Karpas-422 (cell line): ENCODE measurements at regions not wholly inside any gene's neighbourhood (a gene's known extent, or its start where the extent isn't known, plus 50 kb on each side); places are given as distances from the start of the nearest gene placed in this dataset.

Experiments used
- DNase-seq: peaks from one replicate; pipeline ENCODE4 v3.0.0-alpha.2; 2015
- H2AFZ ChIP-seq: fragments of 200-600 bp; sonication (generic); 2 replicates; pipeline ENCODE4 v1.6.1; 2014; ENCODE audit warnings: antibody characterized with exemption, low read length, mixed read lengths
- H3K27ac ChIP-seq: fragments of 200-600 bp; sonication (generic); 2 replicates; pipeline ENCODE4 v1.5.1; 2014; ENCODE audit warnings: mild to moderate bottlenecking, low read length, moderate library complexity
- H3K27me3 ChIP-seq: fragments of 200-600 bp; sonication (generic); 2 replicates; pipeline ENCODE4 v1.6.1; 2014; ENCODE audit warnings: low read length, mixed read lengths
- H3K36me3 ChIP-seq: fragments of 200-600 bp; sonication (generic); 2 replicates; pipeline ENCODE4 v1.6.1; 2014; ENCODE audit warnings: low read length, mixed read lengths; ENCODE audit not compliant: insufficient read depth
- H3K4me1 ChIP-seq: fragments of 200-600 bp; sonication (generic); 2 replicates; pipeline ENCODE4 v1.6.1; 2014; ENCODE audit warnings: mild to moderate bottlenecking, low read length, mixed read lengths
- H3K4me2 ChIP-seq: fragments of 200-600 bp; sonication (generic); 2 replicates; pipeline ENCODE4 v1.6.1; 2014; ENCODE audit warnings: low read length, low read depth, mild to moderate bottlenecking; ENCODE audit not compliant: poor library complexity, severe bottlenecking
- H3K4me3 ChIP-seq: fragments of 200-600 bp; sonication (generic); 2 replicates; pipeline ENCODE4 v1.5.1; 2014; ENCODE audit warnings: mild to moderate bottlenecking, antibody characterized with exemption, low read length, mixed read lengths
- H3K79me2 ChIP-seq: fragments of 200-600 bp; sonication (generic); 2 replicates; pipeline ENCODE4 v1.6.1; 2014; ENCODE audit warnings: mild to moderate bottlenecking, low read length, mixed read lengths
- H3K9ac ChIP-seq: fragments of 200-600 bp; sonication (generic); 2 replicates; pipeline ENCODE4 v1.6.0; 2014; ENCODE audit warnings: low read length
- H3K9me2 ChIP-seq: fragments of 200-600 bp; sonication (generic), shearing (Covaris generic); replicated peaks from 2 replicates; pipeline ENCODE4 v1.6.0; 2014; ENCODE audit warnings: mild to moderate bottlenecking, low read length, moderate library complexity; ENCODE audit not compliant: insufficient read depth
- H3K9me3 ChIP-seq: fragments of 300-700, 200-600 bp; sonication (generic); 2 replicates; pipeline ENCODE4 v1.6.1; 2014; ENCODE audit warnings: low read length, mixed read lengths
- H4K20me1 ChIP-seq: fragments of 200-600 bp; sonication (generic); 2 replicates; pipeline ENCODE4 v1.6.1; 2014; ENCODE audit warnings: mild to moderate bottlenecking, antibody characterized with exemption, low read length, low read depth; ENCODE audit not compliant: insufficient read depth

DNA sequence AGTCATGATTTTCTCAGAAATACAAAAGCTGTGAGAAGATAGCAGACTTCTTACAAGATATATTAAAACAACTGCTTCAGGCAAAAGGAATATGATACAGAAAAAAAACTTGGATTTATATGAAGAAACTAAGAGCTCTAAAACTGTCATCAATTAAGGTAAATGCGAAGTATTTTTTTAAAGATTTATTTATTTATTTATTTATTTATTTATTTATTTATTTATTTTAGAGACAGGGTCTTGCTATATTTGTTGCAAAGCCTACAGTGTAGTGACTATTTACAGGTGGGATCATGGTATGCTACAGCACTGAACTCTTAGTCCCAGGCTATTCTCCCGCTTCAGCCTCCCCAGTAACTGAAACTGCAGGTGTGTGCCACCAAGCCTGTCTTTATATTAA is 274.3 kb upstream of the BCHE start:
- Histone ChIP-seq H3K4me3 (no peak overlapping the region), H3K9me2 (no peaks in the 10 kb centered on the region), H3K9me3 (0 out of 2 replicates have a peak, but pooled peaks cover 6% of the 10 kb centered on the region), H3K9ac (no peak overlapping the region), H3K79me2 (no peaks in the 10 kb centered on the region), H3K36me3 (no peaks in the 10 kb centered on the region), H3K27ac (no peak overlapping the region), H3K4me1 (no peaks in the 10 kb centered on the region), H4K20me1 (no peaks in the 10 kb centered on the region), H3K27me3 (no peaks in the 10 kb centered on the region), H2AFZ (no peak overlapping the region), H3K4me2 (no peak overlapping the region)
- DNase-seq, result no peak

GRCh38 chr3:166110102-166110501 is 272.9 kb upstream of the BCHE start:
- H3K4me3 ChIP-seq, result no peak overlapping the region
- no peak overlapping the region for H3K4me2 ChIP-seq
- H3K36me3 ChIP-seq, result no peaks in the 10 kb centered on the region
- no peak overlapping the region for H3K27ac ChIP-seq
- H3K4me1 ChIP-seq, result no peaks in the 10 kb centered on the region
- H3K79me2 ChIP-seq, result no peaks in the 10 kb centered on the region
- H2AFZ ChIP-seq, result no peak overlapping the region
- H3K9me2 ChIP-seq, result no peaks in the 10 kb centered on the region
- H3K27me3 ChIP-seq, result no peaks in the 10 kb centered on the region
- no peaks in the 10 kb centered on the region for H4K20me1 ChIP-seq
- DNase-seq, result no peak
- H3K9me3 ChIP-seq, result 0 out of 2 replicates have a peak, but pooled peaks cover 3% of the 10 kb centered on the region
- no peak overlapping the region for H3K9ac ChIP-seq

DNA sequence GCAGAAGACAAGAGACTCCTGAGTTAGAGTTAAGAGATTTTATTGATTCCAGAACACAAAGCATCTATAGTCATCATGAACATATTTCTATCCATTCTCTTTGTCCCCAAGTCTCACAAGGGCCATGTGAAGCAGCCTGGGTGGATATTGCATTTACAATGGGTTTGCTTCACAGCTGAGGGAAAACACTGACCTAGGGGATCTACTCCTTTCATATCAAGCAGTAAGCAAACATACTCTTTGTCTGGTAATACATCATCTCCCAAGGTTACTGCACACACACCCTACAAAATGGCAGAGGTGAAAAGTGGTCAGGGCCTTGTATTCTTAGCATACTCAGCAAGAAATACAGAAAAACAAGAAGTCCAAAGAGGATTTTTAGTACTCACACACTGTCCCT is 267.7 kb upstream of the BCHE start:
- H3K4me1 ChIP-seq, result no peaks in the 10 kb centered on the region
- no peak overlapping the region for H3K9ac ChIP-seq
- H4K20me1 ChIP-seq, result no peaks in the 10 kb centered on the region
- no peaks in the 10 kb centered on the region for H3K79me2 ChIP-seq
- no peaks in the 10 kb centered on the region for H3K36me3 ChIP-seq
- H2AFZ ChIP-seq, result no peak overlapping the region
- no peaks in the 10 kb centered on the region for H3K27me3 ChIP-seq
- H3K4me3 ChIP-seq, result no peak overlapping the region
- no peak for DNase-seq
- H3K27ac ChIP-seq, result no peak overlapping the region
- H3K4me2 ChIP-seq, result no peak overlapping the region
- H3K9me2 ChIP-seq, result 0 out of 2 replicates have a peak, but pooled peaks cover 3% of the 10 kb centered on the region
- H3K9me3 ChIP-seq, result no peaks in the 10 kb centered on the region

GRCh38 chr3:166100730-166101129 is 263.5 kb upstream of the BCHE start:
- Histone ChIP-seq H3K79me2 (no peaks in the 10 kb centered on the region), H4K20me1 (no peaks in the 10 kb centered on the region), H3K4me1 (no peaks in the 10 kb centered on the region), H3K9me3 (no peaks in the 10 kb centered on the region), H3K9me2 (0 out of 2 replicates have a peak, but pooled peaks cover 3% of the 10 kb centered on the region), H3K36me3 (no peaks in the 10 kb centered on the region), H3K4me3 (no peak overlapping the region), H2AFZ (no peak overlapping the region), H3K9ac (no peak overlapping the region), H3K4me2 (no peak overlapping the region), H3K27me3 (no peaks in the 10 kb centered on the region), H3K27ac (no peak overlapping the region)
- DNase-seq, result no peak

GRCh38 chr3:166089575-166089974 is 252.4 kb upstream of the BCHE start:
- Histone ChIP-seq H3K36me3 (no peaks in the 10 kb centered on the region), H3K9ac (no peak overlapping the region), H3K9me2 (no peaks in the 10 kb centered on the region), H3K4me3 (no peak overlapping the region), H3K27ac (no peak overlapping the region), H3K79me2 (no peaks in the 10 kb centered on the region), H3K4me1 (no peaks in the 10 kb centered on the region), H3K27me3 (no peaks in the 10 kb centered on the region), H3K9me3 (peaks cover 9% of the 10 kb centered on the region; the same call in 1 of the 2 replicates), H2AFZ (no peak overlapping the region), H3K4me2 (no peak overlapping the region), H4K20me1 (no peaks in the 10 kb centered on the region)
- DNase-seq, result no peak

DNA sequence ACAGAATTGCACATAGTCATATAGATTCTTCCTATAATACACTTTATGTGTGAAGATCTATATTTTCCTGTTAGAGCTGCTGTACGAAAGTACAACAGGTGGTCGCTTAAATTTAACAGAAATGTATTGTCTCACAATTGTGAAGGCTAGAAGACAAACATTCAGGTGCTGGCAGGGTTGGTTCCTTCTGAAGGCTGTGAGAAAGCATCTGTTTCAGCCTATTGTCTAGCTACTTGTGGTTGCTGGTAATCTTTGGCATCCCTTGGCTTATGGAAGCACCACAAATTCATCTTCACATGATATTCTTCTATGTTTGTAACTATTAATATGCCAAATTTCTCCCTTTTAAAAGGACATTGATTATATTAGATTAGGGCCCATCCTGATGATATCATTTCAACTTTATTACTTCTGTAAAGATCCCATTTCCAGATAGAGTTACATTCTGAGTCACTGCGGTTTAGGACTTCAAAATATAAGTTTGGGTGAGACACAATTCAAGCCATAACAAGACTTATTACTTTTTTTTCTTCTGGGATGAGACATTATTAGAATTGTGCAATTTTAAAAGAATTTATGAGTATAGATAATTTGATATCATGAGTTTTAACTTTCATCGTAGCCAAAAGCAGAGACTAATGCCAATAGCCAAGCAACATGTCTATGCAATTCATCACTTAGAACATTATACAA is 248.1 kb upstream of the BCHE start:
- Histone ChIP-seq H2AFZ (no peak overlapping the region), H4K20me1 (no peaks in the 10 kb centered on the region), H3K9ac (no peak overlapping the region), H3K4me3 (no peak overlapping the region), H3K27ac (no peak overlapping the region), H3K4me2 (no peak overlapping the region), H3K79me2 (no peaks in the 10 kb centered on the region), H3K9me3 (peaks cover 6% of the 10 kb centered on the region; the same call in 1 of the 2 replicates), H3K27me3 (no peaks in the 10 kb centered on the region), H3K4me1 (no peaks in the 10 kb centered on the region), H3K36me3 (no peaks in the 10 kb centered on the region), H3K9me2 (0 out of 2 replicates have a peak, but pooled peaks cover 4% of the 10 kb centered on the region)
- no peak for DNase-seq

- Histone ChIP-seq H3K4me2 (no peak overlapping the region), H3K4me1 (no peaks in the 10 kb centered on the region), H3K9me3 (peaks cover 3% of the 10 kb centered on the region; the same call in 1 of the 2 replicates), H3K4me3 (no peak overlapping the region), H3K27me3 (no peaks in the 10 kb centered on the region), H3K36me3 (no peaks in the 10 kb centered on the region), H4K20me1 (no peaks in the 10 kb centered on the region), H3K27ac (no peak overlapping the region), H3K9ac (no peak overlapping the region), H3K9me2 (peaks cover 4% of the 10 kb centered on the region; the same call in 1 of the 2 replicates), H3K79me2 (no peaks in the 10 kb centered on the region), H2AFZ (no peak overlapping the region)
- no peak for DNase-seq
These were observed 242.9 kb upstream of the BCHE start for GRCh38 chr3:166080096-166080495.

- Histone ChIP-seq H3K36me3 (no peaks in the 10 kb centered on the region), H3K27ac (no peak overlapping the region), H3K79me2 (no peaks in the 10 kb centered on the region), H3K4me1 (no peaks in the 10 kb centered on the region), H3K9me3 (peaks cover 14% of the 10 kb centered on the region; the same call in 1 of the 2 replicates), H3K4me2 (no peak overlapping the region), H3K4me3 (no peak overlapping the region), H3K9ac (no peak overlapping the region), H3K9me2 (no peaks in the 10 kb centered on the region; the same call in 1 of the 2 replicates), H4K20me1 (no peaks in the 10 kb centered on the region), H2AFZ (no peak overlapping the region), H3K27me3 (no peaks in the 10 kb centered on the region)
- no peak for DNase-seq
These were observed 234.6 kb upstream of the BCHE start for GRCh38 chr3:166071831-166072230.
